ENCODE measurements at regions not wholly inside any gene's neighbourhood (a gene's known extent, or its start where the extent isn't known, plus 50 kb on each side); places are given as distances from the start of the nearest gene placed in this dataset.
"Not testable (repeated sequence)": the region's sequence is repeated elsewhere in the genome, so short reads cannot be mapped to it uniquely, and the experiment has no call there.

DNA sequence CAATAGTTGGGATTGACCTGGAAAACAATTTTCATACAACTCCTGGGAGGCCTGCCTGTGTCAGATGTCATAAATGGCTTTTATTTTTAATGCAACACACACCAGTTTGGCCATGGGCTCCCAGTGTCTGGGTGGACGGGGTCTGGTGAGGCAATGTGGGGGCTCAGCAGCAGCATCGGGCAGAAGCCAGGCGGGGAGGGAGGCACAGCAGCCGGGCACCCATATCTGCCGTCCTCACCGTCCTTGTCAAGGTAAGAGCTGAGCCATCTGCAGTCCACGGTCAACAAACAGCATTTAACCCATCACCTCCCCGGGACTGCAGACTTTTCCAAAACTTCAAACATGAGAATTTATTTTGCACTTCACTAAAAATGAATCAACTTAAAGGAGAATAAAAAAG is 154.0 kb upstream of the ZNF469 start:
- not testable (repeated sequence) for DNase-seq (ENCODE audit: low read depth in 3 of 3)

DNA sequence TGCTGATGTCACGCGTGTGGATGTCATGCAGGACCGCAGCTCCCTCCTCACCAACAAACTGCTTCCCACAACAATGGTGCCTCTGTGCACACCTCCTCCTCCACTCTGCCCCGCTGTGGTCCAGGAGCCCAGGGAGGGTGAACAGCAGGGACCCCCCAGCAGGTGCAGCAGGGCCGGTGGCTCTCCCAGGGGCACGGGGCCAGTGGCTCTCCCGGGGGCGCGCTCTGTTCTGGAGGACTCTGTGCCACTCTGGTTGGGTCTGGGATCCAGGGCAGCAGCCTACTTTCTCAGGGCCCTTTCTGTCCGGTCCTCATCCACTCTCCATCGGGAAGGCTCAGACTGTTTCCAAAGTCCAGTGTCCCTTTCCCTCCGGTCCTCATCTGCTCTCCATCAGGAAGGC is 153.0 kb upstream of the ZNF469 start:
- not testable (repeated sequence) for DNase-seq (ENCODE audit: low read depth in 3 of 3)

DNA sequence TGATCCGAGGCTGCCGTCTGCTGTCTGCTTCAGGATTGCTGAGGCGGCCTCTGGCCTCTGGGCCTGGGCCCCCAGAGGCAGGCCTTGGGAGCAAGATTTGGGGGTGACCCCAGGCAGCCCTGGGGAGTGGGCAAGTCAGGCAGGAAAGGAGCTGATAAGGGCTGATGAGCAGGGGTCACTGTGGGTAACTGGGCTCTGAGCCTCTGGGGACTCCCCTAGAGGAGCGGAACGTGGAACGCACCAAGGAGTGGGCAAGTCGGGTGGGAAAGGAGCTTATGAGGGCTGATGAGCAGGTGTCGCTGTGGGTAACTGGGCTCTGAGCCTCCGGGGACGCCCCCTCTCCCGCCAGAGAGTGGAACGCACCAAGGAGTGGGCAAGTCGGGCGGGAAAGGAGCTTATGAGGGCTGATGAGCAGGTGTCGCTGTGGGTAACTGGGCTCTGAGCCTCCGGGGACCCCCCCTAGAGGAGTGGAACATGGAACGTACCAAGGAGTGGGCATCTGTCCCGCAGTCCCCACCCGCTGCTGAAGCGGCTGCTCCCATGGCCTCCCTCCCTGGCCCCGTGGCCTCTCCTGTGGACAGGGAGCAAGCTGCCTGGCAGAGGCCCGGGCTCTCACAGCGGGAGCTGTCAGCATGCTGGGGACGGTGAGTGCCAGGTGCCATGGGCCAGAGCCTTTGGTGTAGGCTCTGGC is 152.3 kb upstream of the ZNF469 start:
- DNase-seq (ENCODE audit: low read depth in 3 of 3), result not testable (repeated sequence)

DNA sequence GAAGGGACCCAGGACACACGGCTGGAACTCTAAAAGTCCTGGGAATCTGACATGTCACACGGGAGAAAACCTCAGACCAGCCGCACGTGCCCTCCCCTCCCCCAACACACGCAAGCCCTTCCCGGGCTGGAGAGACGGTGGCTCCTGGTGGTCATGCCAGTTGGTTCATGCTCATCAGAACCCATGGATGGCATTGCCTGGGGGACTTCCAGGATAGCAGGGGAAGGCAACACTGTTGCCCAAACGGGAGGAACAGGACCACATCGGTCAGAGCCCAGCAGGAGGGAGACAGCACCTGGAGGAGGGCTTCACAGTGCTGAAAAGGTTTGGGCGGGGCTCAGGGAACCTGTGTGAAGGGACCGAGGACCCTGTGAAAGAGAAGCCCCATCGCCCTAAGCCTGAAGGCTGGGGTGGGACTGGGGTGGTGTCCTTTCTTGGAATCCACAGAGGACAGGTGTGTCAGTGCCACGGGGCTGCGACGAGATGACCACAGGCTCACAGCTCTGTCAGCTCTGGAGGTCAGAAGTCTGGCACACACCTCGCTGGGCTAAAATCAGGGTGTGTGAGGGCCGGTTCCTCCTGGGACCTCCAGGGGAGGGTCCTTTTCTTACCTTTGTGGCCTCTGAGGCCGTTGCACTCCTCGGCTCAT is 151.7 kb upstream of the ZNF469 start:
- DNase-seq (ENCODE audit: low read depth in 3 of 3), result not testable (repeated sequence)

DNA sequence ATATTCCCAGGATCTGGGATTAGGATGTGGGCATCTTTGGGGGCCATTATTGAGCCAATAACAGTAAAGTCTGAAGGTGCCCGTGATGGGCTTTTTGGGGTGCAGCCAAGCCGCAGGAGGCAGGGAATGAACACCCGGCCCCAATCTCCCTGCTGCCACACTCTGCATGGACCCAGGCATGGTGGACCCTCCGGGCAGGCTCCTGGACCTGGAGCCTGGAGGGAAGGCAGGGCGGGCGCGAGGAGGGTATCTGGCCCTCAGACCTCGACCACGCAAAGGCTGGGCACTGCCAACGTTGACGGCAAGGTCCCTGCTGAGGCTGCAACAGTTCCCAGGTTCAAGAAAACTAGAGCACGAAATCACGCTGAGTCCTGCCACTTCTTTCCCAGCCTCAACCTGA is 150.9 kb upstream of the ZNF469 start:
- not testable (repeated sequence) for DNase-seq (ENCODE audit: low read depth in 3 of 3)

DNA sequence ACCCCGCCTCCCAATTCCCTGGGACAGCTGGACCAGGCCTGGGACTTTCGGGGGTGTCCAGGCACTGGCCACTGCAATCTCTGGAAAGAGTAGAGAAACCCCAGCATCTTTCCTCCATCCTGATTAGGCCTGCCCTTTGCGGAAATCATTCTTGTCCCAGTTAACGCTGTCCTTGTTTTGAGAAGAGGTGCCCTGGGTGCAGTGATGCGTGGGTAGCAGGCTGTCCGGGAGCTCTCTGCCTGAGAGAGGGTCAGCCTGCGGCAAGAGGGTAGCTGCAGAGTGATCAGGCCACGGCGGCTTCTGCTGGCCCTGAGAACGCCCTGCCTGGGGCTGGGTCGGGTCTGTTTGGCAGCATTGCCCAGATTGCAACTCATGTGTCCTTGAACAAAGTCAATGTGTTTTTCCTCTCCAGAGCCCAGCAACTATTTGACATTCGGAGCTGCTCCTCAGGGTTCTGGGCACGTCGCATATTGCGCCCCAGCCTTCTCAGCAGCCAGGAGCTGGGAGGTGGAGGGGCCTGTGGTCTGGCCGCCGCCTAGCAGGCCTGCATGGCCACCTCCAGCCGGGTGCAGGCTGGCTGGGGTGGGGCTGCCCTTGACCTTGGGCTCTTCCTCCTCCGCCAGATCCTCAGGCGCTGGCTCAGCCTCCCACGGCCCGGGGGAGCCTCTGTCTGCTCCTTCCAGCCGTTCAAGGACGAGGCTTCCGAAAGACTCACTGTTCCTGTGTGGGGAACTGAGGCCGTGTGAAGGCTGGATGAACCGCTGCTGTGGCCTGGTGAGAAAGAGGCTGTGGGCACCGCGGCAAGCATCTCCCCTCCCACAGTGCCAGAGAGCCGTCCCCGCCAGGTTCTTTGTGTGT is 150.1 kb upstream of the ZNF469 start:
- DNase-seq (ENCODE audit: low read depth in 3 of 3), result not testable (repeated sequence)

DNA sequence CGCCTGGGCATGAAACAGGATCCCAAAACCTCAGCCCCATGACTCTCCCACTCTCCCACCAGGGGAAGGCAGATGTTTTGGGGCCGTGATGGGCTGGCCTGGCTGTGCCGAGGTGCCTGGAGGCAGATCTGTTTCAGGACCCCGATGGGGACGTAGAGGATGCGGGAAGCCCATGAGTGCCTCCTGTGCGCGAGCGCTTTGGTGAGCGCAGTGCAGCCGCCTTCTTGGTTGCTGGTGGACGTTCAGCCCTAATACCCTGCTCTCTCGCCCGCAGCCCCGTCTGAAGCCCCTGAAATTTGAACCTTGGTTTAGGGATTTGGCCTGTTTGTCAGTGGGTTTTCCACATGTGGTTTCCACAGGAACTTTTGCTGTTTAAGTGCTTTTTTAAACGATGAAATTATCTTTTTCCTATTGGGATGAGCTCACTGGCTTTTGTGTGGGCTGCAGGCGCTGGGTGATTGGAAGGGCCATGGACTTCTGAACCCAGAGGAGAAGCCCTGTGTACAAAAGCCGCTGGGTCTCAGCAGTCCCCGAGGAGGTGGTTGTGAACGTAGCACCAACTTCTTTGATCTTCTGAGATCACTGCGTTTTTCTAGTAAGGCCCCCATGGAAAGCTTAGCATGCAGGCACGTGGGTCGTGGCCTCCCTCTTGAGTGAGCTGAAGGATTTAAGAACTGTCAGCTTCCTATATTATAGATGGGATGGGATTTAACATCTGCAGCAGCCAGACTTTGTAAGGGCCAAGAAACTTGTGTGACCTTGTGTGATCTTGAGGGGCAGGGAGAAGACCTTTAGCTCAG is 148.9 kb upstream of the ZNF469 start:
- DNase-seq (ENCODE audit: low read depth in 3 of 3), result not testable (repeated sequence)

DNA sequence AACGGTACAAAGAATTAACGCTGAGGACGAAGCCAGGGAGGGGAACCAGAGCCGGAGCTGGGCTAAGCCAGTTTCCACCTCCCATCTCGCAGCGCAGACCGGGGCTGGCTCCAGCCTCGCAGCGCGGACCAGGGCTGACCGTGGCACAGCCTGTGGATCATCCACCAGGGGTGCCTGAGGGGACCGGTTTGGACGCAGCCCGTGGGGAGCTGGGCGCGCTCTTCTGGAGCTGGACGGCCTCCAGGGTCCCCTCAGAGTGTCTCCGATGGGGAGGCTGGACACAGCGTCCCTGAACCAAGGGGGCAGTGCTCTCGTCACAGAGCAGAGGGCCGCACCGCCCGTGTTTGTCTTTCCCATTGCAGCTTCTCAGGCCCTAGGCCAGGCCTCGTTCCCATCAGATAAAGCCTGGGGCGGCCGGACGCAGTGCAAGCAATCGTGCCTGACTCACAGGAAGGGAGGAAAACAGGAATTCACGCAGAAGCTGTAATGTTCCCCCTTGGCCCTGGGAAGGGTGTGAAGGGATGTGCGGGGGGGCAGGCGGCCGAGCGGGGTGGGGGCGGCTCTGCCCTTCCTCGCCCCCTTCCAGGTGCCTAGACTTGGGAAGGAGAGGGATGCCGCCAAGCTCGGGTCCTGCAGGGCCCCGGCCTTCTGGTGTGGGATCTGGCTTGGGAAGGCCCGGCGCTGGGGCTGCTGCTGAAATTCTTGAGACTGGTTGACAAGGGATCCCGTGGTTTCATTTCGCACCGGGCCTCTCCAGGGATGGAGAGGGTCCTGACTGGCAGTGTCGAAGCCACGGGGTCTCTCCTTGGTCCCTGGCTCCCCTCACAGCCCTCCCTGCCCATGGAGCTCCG is 148.1 kb upstream of the ZNF469 start:
- not testable (repeated sequence) for DNase-seq (ENCODE audit: low read depth in 3 of 3)

DNA sequence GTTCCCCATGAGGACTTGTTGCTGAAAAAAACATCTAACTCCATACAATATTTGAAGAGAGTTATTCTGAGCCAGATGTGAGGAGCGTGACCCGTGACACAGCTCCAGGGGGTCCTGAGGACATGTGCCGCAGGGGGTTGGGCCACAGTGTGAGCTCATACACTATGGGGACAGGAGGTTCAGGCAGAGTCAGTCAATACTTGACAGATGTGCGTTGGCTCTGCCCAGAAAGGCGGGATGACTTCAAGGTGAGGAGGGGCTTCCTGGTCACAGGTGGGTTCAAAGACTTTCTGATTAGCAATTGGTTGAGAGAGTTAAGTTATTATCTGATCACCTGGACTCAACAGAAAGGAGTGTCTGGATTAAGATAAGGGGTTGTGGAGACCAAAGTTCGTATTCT is 147.1 kb upstream of the ZNF469 start:
- DNase-seq (ENCODE audit: low read depth in 3 of 3), result not testable (repeated sequence)

DNA sequence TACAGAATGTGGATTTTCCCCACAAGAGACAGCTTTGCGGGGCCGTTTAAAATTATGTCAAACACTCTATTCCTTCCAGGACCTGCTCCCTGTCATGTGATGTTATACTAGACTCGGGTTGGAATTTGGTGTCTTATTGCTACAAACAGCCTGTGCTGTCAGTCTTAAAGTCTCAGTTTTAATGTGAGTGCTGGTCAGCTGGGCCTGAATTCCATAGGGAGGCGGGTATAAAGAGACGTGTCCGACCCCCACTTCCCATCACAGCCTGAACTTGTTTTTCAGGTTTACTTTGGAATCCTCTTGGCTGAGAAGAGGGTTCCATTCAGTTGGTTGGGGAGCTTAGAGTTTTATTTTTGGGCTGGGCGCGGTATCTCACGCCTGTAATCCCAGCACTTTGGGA is 146.5 kb upstream of the ZNF469 start:
- DNase-seq (ENCODE audit: low read depth in 3 of 3), result not testable (repeated sequence)

DNA sequence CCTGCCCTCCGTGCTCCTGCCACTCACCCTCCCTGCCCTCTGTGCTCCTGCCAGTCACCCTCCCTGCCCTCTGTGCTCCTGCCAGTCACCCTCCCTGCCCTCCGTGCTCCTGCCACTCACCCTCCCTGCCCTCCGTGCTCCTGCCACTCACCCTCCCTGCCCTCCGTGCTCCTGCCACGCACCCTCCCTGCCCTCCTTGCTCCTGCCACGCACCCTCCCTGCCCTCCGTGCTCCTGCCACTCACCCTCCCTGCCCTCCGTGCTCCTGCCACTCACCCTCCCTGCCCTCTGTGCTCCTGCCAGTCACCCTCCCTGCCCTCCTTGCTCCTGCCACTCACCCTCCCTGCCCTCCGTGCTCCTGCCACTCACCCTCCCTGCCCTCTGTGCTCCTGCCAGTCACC is 145.4 kb upstream of the ZNF469 start:
- not testable (repeated sequence) for DNase-seq (ENCODE audit: low read depth in 3 of 3)

DNA sequence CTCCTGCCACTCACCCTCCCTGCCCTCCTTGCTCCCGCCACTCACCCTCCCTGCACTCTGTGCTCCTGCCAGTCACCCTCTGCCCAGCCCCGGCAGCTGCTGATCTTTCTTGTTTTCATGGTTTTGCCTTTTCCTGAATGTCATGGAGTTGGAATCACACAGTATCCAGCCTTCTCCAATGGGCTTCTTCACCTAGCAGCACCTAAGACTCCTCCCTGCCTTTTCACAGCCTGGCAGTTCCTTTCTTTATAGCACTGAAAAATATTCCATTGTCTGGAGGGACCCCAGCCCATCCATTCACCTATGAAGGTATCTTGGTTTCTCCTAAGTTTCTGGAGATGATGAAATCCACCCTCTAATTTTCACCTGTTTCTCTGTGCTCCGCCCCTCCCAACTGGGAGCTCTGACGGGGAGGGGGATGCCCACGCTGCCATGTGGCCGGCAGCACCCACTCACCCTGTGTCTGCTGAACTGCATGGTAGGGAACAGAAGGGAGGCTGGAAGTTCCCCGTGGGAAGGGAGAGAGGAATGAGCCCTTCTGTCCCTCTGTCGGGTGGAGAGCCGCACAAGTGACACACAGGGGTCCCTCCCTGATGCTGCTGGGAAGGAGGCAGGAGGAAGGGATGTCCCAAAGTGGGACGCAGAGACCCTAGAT is 144.9 kb upstream of the ZNF469 start:
- not testable (repeated sequence) for DNase-seq (ENCODE audit: low read depth in 3 of 3)

DNA sequence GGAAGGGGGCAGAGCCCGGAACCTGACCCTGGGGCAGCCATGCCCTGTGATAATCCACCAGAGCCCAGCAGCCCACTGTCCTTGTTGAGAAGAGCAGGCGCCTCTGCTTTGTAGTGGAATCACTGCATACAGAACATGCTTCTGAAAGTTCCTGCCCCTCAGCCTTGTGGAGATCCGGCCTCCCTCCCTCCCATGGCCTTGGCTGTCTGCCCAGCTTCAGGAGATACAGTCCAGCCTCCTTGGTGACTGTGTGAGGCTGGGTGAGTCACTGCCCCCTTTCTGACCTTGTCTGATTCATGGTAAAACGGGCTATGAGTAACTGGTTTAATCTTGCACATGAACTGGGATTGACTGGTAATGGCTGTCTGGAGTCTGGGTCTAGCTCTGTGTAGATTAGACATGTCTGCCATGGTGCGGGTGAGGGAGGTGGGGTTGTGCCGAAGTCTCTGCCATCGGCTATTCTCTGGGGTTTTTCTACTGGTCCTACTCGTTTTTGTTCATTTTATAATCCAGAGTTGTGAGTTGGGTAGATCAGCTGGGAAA is 144.0 kb upstream of the ZNF469 start:
- not testable (repeated sequence) for DNase-seq (ENCODE audit: low read depth in 3 of 3)

DNA sequence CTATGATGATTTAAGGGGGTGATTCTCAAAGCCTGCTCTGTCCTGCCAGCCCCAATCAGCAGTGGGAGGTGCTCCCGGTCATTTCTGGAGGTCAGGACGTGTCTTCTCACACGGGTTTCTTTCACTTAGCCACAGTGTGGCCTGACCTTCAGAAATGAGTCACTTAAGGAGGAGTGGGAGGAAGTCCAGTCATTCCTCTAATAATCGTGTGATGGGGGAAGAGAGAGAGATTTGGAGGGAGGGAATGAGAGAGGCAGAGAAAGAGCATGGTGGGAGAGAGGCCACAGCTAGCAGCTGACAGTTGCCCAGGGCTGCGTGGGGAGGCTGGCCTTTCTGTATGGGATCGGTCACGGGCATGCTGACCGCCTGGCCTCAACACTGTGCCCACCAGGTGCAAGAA is 142.6 kb upstream of the ZNF469 start:
- not testable (repeated sequence) for DNase-seq (ENCODE audit: low read depth in 3 of 3)

DNA sequence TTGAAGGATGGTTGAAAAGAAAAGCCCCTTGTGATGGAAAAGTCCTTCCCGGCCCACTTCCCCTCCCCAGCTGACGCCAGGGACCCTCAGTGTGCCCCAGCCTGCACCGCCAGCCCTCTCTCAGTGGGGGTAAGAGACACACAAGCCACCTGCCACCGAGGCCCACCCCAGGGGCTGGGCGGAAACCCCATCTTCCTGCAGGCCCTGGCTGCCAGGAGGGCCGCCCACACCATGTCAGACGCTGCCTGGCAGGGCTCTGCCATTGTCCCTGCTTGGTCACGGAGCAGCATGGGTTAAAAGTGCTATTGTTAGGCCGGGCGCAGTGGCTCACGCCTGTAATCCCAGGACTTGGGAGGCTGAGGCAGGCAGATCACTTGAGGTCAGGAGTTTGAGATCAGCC is 142.0 kb upstream of the ZNF469 start:
- not testable (repeated sequence) for DNase-seq (ENCODE audit: low read depth in 3 of 3)

DNA sequence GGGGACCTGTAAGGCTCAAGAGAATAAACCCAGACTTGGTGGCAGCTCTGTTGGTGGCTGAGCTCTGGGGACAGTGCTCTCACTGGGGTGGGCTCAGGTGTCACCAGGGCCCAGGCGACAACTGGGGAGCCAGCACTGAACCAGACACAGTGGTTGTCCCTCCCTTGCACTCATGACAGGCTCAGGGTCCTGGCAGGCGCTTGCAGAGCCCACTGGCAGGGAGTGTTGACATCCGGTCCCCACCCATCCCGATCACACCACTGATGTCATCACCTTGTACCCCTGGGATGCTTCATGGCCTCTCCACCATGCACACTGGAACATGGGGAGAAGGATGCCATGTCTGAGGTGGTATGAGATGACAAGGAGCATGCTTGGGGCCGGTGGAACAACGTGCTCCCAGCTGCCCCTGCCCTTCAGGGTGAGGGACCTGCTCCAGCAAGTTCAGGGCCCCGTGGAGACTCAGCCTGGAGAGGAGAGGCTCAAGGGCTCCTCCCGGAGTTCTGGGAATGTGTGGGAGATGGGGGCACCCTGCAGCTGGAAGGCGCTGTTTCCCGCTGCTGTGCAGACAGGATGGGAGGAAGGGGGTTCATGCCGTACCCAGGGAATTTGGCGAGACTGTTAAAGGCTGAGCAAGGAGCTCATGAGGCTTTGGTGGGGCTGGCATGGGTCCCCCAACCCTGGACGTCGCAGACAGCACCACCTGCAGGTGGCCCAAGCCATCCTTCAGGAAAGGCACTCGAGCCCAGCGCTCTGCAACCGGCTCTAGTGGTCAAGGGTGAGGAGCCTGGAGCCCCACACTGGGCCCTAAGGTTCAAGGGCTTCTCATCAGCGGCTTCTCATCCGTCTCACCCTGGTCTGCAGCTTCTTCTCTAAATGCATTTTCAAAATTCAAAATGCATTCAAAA is 141.1 kb upstream of the ZNF469 start:
- not testable (repeated sequence) for DNase-seq (ENCODE audit: low read depth in 3 of 3)

DNA sequence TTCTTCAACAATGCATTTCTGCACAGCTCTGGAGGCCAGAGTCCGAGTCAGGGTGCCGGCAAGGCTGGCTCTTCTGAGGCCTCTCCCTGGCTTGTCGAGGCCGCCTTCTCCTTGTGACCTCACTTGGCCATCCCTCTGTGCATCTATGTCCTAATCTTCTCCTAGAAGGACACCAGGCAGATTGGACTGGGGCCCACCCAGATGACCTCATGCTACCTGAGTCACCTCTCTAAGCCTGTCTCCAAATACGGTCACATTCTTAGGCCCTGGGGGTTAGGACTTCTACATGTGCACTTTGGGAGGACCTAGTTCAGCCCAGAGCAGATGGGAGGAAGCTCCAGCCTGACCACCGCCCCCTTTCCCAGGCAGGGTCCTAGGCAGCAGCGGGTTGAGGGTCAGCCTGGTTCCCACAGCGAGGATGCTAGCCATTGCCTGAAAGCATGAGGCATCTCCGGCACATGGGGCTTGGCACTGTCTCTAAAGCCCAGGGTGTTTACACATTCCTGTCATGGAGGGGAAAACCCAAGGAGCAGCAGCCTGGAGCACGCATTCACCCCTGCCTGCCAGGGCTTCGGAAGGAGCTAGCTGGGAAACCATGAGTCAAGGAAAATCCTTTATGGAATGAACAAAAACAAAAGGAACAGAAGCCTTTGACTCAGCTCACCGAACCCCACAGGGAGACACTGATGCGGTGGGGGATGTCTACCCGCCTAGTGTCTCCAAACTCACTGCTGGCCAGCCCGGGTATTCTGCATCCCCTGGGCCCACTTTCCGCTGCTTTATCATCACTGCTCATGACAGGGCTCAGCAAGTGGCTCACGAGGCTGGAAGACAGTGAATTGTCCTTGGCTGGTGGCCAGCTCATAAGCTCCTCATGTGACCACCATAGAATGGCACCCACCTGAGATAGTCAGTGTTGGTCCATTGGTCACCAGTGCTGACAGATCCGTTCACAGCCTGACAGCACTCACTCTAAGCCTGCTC is 140.2 kb upstream of the ZNF469 start:
- not testable (repeated sequence) for DNase-seq (ENCODE audit: low read depth in 3 of 3)

DNA sequence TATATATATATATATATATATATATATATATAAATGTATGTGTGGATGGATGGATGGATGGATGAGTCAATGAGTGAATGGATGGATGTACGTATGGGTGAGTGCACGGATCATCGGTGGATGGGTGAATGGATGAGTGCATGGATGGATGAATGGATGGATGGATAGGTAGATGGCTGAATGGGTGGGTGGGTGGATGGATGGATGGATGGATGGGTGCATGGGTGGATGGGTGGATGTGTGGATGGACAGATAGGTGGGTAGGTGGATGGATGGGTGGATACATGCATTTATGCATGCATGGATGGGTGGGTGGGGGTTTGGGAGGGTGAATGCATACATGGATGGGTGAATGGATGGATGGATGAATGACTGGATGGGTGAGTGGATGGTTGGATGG is 138.8 kb upstream of the ZNF469 start:
- DNase-seq (ENCODE audit: low read depth in 3 of 3), result not testable (repeated sequence)

All from stimulated activated CD4-positive, alpha-beta T cell treated with anti-CD3 and anti-CD28 coated beads, TNF-alpha, amount 100 ng/mL, for 4 hours (primary cell).